ENCODE measurements at regions not wholly inside any gene's neighbourhood (a gene's known extent, or its start where the extent isn't known, plus 50 kb on each side); places are given as distances from the start of the nearest gene placed in this dataset.

DNA sequence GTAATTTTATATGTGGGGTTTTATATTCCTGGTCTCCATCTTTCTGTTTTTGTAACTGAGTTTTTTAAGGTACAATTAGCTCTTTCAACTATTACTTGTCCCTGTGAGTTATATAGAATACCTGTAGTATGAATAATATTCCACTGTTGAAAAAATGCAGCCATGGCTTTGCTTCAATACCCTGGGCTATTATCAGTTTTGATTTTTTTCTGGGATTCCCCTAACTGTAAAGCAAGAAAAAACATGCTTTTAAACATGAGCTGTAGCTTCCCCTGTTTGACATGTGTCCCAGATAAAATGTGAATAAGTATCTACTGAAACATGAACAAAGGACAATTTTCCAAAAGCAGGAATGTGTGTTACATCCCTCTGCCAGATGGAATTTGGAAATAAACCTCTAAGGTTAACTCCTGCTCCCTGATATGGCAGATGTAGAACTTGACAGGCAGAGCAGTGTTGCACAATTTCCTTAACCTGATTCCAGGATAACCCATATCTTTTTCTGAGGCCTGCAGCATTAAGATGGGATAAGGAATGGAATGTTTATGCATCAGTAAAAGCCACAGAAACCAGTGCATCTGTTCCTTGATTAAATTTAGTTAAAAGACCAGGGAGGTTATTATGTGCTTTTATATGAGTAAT lies 88.3 kb upstream of the TMSB4Y start (continued):
- no peak for TF ChIP-seq BCL3 (CRISPR knock-in tag; IDR thresholded peaks at IDR 0.05)
- TF ChIP-seq ZBTB40 (IDR thresholded peaks at IDR 0.05): no peak
- no peak for TF ChIP-seq ZBTB40 (CRISPR knock-in tag; IDR thresholded peaks at IDR 0.05)
- no peak for TF ChIP-seq ZNF282 (IDR thresholded peaks at IDR 0.05; ENCODE audit: partially characterized antibody)

Measured in HepG2 (cell line).